ENCODE measurements at regions not wholly inside any gene's neighbourhood (a gene's known extent, or its start where the extent isn't known, plus 50 kb on each side); places are given as distances from the start of the nearest gene placed in this dataset.

- no peak for DNase-seq
- no peak overlapping the region for H3K27ac Mint-ChIP-seq
- no peaks in the 10 kb centered on the region for H3K9me3 Mint-ChIP-seq
- no peaks in the 10 kb centered on the region for H3K4me1 Mint-ChIP-seq
- H3K27me3 Mint-ChIP-seq = no peaks in the 10 kb centered on the region
- no peaks in the 10 kb centered on the region for H3K36me3 Mint-ChIP-seq
- ATAC-seq (ENCODE audit: low read depth in 2 of 2) = no peak
- H3K4me3 Mint-ChIP-seq = no peak overlapping the region
These were observed 217.5 kb downstream of the VEGFC start for GRCh38 chr4:176575141-176575730.

- Mint-ChIP-seq H3K36me3 (no peaks in the 10 kb centered on the region), H3K4me1 (no peaks in the 10 kb centered on the region), H3K4me3 (no peak overlapping the region), H3K9me3 (peaks cover 0 to 3% (median 0%) of the 10 kb centered on the region in 7 donors), H3K27me3 (no peaks in the 10 kb centered on the region), H3K27ac (no peak overlapping the region)
- ATAC-seq (ENCODE audit: low read depth in 2 of 2) (no peak), DNase-seq (no peak)
These were observed 213.5 kb downstream of the VEGFC start for GRCh38 chr4:176579226-176579625.

- no peak for DNase-seq
- H3K4me1 Mint-ChIP-seq = no peaks in the 10 kb centered on the region
- no peaks in the 10 kb centered on the region for H3K36me3 Mint-ChIP-seq
- peaks cover 0 to 5% (median 2%) of the 10 kb centered on the region in 7 donors for H3K9me3 Mint-ChIP-seq
- H3K4me3 Mint-ChIP-seq = no peak overlapping the region
- H3K27me3 Mint-ChIP-seq = no peaks in the 10 kb centered on the region
- no peak for ATAC-seq (ENCODE audit: low read depth in 2 of 2)
- peak overlapping the region in 1 of 6 donors; percentile 59 for H3K27ac Mint-ChIP-seq
These were observed 209.4 kb downstream of the VEGFC start for GRCh38 chr4:176583278-176583677.

GRCh38 chr4:176584031-176584606, 208.6 kb downstream of the VEGFC start:
- no peak overlapping the region for H3K4me3 Mint-ChIP-seq
- no peaks in the 10 kb centered on the region for H3K36me3 Mint-ChIP-seq
- ATAC-seq (ENCODE audit: low read depth in 2 of 2) (no peak), DNase-seq (no peak)
- no peaks in the 10 kb centered on the region for H3K27me3 Mint-ChIP-seq
- no peak overlapping the region for H3K27ac Mint-ChIP-seq
- H3K4me1 Mint-ChIP-seq = no peaks in the 10 kb centered on the region
- H3K9me3 Mint-ChIP-seq = peaks cover 0 to 10% (median 2%) of the 10 kb centered on the region in 7 donors

GRCh38 chr4:176587920-176588319, 204.8 kb downstream of the VEGFC start:
- Mint-ChIP-seq H3K4me3 (no peak overlapping the region), H3K36me3 (no peaks in the 10 kb centered on the region), H3K27ac (no peak overlapping the region), H3K27me3 (no peaks in the 10 kb centered on the region), H3K4me1 (no peaks in the 10 kb centered on the region), H3K9me3 (peaks cover 0 to 14% (median 2%) of the 10 kb centered on the region in 7 donors)
- ATAC-seq (ENCODE audit: low read depth in 2 of 2) = no peak
- DNase-seq = no peak

- DNase-seq (no peak), ATAC-seq (ENCODE audit: low read depth in 2 of 2) (no peak)
- no peaks in the 10 kb centered on the region for H3K36me3 Mint-ChIP-seq
- no peaks in the 10 kb centered on the region for H3K27me3 Mint-ChIP-seq
- peaks cover 0 to 14% (median 2%) of the 10 kb centered on the region in 7 donors for H3K9me3 Mint-ChIP-seq
- H3K4me1 Mint-ChIP-seq = no peaks in the 10 kb centered on the region
- no peak overlapping the region for H3K4me3 Mint-ChIP-seq
- H3K27ac Mint-ChIP-seq = no peak overlapping the region
These were observed 204.3 kb downstream of the VEGFC start for GRCh38 chr4:176588436-176588835.

- Mint-ChIP-seq H3K36me3 (no peaks in the 10 kb centered on the region), H3K9me3 (peaks cover 0 to 11% (median 2%) of the 10 kb centered on the region in 7 donors), H3K27ac (no peak overlapping the region), H3K4me3 (no peak overlapping the region), H3K4me1 (no peaks in the 10 kb centered on the region), H3K27me3 (no peaks in the 10 kb centered on the region)
- no peak for ATAC-seq (ENCODE audit: low read depth in 2 of 2)
- DNase-seq = no peak
These were observed 199.6 kb downstream of the VEGFC start for GRCh38 chr4:176592976-176593670.

- peaks cover 0 to 9% (median 2%) of the 10 kb centered on the region in 7 donors for H3K9me3 Mint-ChIP-seq
- no peak overlapping the region for H3K27ac Mint-ChIP-seq
- H3K27me3 Mint-ChIP-seq = no peaks in the 10 kb centered on the region
- DNase-seq (no peak), ATAC-seq (ENCODE audit: low read depth in 2 of 2) (no peak)
- H3K4me1 Mint-ChIP-seq = no peaks in the 10 kb centered on the region
- H3K4me3 Mint-ChIP-seq = no peak overlapping the region
- H3K36me3 Mint-ChIP-seq = no peaks in the 10 kb centered on the region
These were observed 198.8 kb downstream of the VEGFC start for GRCh38 chr4:176593943-176594342.

GRCh38 chr4:176595257-176595656, 197.5 kb downstream of the VEGFC start:
- Mint-ChIP-seq H3K4me3 (no peak overlapping the region), H3K4me1 (no peaks in the 10 kb centered on the region), H3K27ac (no peak overlapping the region), H3K27me3 (no peaks in the 10 kb centered on the region), H3K36me3 (no peaks in the 10 kb centered on the region), H3K9me3 (peaks cover 0 to 9% (median 0%) of the 10 kb centered on the region in 7 donors)
- DNase-seq (no peak), ATAC-seq (ENCODE audit: low read depth in 2 of 2) (no peak)

GRCh38 chr4:176601124-176601523, 191.6 kb downstream of the VEGFC start:
- Mint-ChIP-seq H3K27me3 (no peaks in the 10 kb centered on the region), H3K27ac (no peak overlapping the region), H3K4me3 (no peak overlapping the region), H3K4me1 (no peaks in the 10 kb centered on the region), H3K9me3 (peaks cover 0 to 6% (median 2%) of the 10 kb centered on the region in 7 donors), H3K36me3 (no peaks in the 10 kb centered on the region)
- ATAC-seq (ENCODE audit: low read depth in 2 of 2) = no peak
- DNase-seq = no peak

GRCh38 chr4:176607807-176608206, 184.9 kb downstream of the VEGFC start:
- H3K36me3 Mint-ChIP-seq = no peaks in the 10 kb centered on the region
- no peak overlapping the region for H3K4me3 Mint-ChIP-seq

GRCh38 chr4:176608346-176608745, 184.4 kb downstream of the VEGFC start:
- H3K27me3 Mint-ChIP-seq = no peaks in the 10 kb centered on the region
- ATAC-seq (ENCODE audit: low read depth in 2 of 2) (no peak), DNase-seq (no peak)
- H3K4me3 Mint-ChIP-seq = no peak overlapping the region
- H3K36me3 Mint-ChIP-seq = no peaks in the 10 kb centered on the region
- no peak overlapping the region for H3K27ac Mint-ChIP-seq
- no peaks in the 10 kb centered on the region for H3K4me1 Mint-ChIP-seq
- peaks cover 0 to 9% (median 5%) of the 10 kb centered on the region in 7 donors for H3K9me3 Mint-ChIP-seq

More at GRCh38 chr4:176607807-176608206, 184.9 kb downstream of the VEGFC start:
- no peaks in the 10 kb centered on the region for H3K27me3 Mint-ChIP-seq
- no peaks in the 10 kb centered on the region for H3K4me1 Mint-ChIP-seq
- no peak for ATAC-seq (ENCODE audit: low read depth in 2 of 2)
- no peak overlapping the region for H3K27ac Mint-ChIP-seq
- peaks cover 0 to 9% (median 5%) of the 10 kb centered on the region in 7 donors for H3K9me3 Mint-ChIP-seq
- DNase-seq = no peak

- H3K4me3 Mint-ChIP-seq = no peak overlapping the region
These were observed 182.1 kb downstream of the VEGFC start for GRCh38 chr4:176610594-176610993.

GRCh38 chr4:176611381-176611780, 181.3 kb downstream of the VEGFC start:
- ATAC-seq (ENCODE audit: low read depth in 2 of 2) (no peak), DNase-seq (no peak)
- H3K36me3 Mint-ChIP-seq = no peaks in the 10 kb centered on the region
- no peaks in the 10 kb centered on the region for H3K27me3 Mint-ChIP-seq
- peaks cover 0 to 6% (median 4%) of the 10 kb centered on the region in 7 donors for H3K9me3 Mint-ChIP-seq
- no peak overlapping the region for H3K27ac Mint-ChIP-seq
- no peaks in the 10 kb centered on the region for H3K4me1 Mint-ChIP-seq
- H3K4me3 Mint-ChIP-seq = no peak overlapping the region

More at GRCh38 chr4:176610594-176610993, 182.1 kb downstream of the VEGFC start:
- peak overlapping the region in 1 of 6 donors; percentile 36 for H3K27ac Mint-ChIP-seq
- no peaks in the 10 kb centered on the region for H3K27me3 Mint-ChIP-seq
- no peak for ATAC-seq (ENCODE audit: low read depth in 2 of 2)
- no peak for DNase-seq
- H3K4me1 Mint-ChIP-seq = no peaks in the 10 kb centered on the region
- no peaks in the 10 kb centered on the region for H3K36me3 Mint-ChIP-seq
- H3K9me3 Mint-ChIP-seq = peaks cover 0 to 7% (median 4%) of the 10 kb centered on the region in 7 donors

Measured in naive B cell (primary cell).